PFSK-1 (cell line): ENCODE measurements at regions not wholly inside any gene's neighbourhood (a gene's known extent, or its start where the extent isn't known, plus 50 kb on each side); places are given as distances from the start of the nearest gene placed in this dataset.

ENCODE experiments used
- FOXP2 ChIP-seq: optimal IDR thresholded peaks from 2 replicates; pipeline ENCODE3; 2011; ENCODE audit warnings: borderline replicate concordance, control low read depth, inconsistent platforms; ENCODE audit not compliant: insufficient read depth; ENCODE audit errors: extremely low read length, extremely low read depth
- POLR2AphosphoS5 ChIP-seq: IDR thresholded peaks from 2 replicates; pipeline ENCODE4 v1.6.1; 2012; ENCODE audit warnings: low read depth, mild to moderate bottlenecking, control low read depth, low read length, moderate library complexity
- SIN3A ChIP-seq: IDR thresholded peaks from 2 replicates; pipeline ENCODE4 v1.6.1; 2012; ENCODE audit warnings: mild to moderate bottlenecking, low read length, moderate library complexity, borderline replicate concordance; ENCODE audit not compliant: insufficient read depth
- TAF1 ChIP-seq: IDR thresholded peaks from 2 replicates; pipeline ENCODE4 v1.6.1; 2012; ENCODE audit warnings: low read length, control low read depth, borderline replicate concordance; ENCODE audit not compliant: insufficient read depth
- TF ChIP-seq, protein P1 (sequence below), 2 experiments: IDR thresholded peaks; 2 replicates each; pipeline versions ENCODE4 v1.6.1 to v1.8.0; 2011 to 2012; ENCODE audit warnings: low read depth in 2 of 2, low read length in 2 of 2, control low read depth in 1 of 2, inconsistent platforms in 1 of 2, mild to moderate bottlenecking in 1 of 2, moderate library complexity in 1 of 2; ENCODE audit not compliant: insufficient read depth in 1 of 2

DNA sequence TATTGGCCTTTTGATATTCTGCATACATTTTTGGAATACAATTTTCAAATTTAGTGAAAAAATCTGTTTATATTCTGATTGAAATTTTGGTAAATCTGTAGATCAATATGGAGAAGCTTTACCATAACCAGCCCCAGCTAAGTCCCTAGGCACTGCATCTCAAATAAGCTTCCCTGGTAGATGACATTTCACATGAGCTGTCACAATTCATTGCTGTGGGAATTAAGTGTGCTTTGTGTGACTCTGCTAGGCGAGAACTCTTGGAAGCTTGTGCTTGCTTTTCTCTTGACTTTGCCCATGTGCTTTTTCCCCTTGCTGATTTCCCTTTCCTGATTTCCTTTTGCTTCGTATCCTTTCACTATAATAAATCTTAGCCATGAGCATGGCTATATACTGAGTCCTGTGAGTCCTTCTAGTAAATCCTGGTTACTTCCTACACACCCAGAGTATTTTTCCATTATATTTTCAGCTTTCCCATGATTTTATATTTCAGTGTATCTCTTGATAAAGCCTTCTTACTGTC, 166.5 kb upstream of the MMS22L start:
- TF ChIP-seq SIN3A (no peak), FOXP2 (no peak), TAF1 (no peak)
- TF ChIP-seq, protein P1, sequence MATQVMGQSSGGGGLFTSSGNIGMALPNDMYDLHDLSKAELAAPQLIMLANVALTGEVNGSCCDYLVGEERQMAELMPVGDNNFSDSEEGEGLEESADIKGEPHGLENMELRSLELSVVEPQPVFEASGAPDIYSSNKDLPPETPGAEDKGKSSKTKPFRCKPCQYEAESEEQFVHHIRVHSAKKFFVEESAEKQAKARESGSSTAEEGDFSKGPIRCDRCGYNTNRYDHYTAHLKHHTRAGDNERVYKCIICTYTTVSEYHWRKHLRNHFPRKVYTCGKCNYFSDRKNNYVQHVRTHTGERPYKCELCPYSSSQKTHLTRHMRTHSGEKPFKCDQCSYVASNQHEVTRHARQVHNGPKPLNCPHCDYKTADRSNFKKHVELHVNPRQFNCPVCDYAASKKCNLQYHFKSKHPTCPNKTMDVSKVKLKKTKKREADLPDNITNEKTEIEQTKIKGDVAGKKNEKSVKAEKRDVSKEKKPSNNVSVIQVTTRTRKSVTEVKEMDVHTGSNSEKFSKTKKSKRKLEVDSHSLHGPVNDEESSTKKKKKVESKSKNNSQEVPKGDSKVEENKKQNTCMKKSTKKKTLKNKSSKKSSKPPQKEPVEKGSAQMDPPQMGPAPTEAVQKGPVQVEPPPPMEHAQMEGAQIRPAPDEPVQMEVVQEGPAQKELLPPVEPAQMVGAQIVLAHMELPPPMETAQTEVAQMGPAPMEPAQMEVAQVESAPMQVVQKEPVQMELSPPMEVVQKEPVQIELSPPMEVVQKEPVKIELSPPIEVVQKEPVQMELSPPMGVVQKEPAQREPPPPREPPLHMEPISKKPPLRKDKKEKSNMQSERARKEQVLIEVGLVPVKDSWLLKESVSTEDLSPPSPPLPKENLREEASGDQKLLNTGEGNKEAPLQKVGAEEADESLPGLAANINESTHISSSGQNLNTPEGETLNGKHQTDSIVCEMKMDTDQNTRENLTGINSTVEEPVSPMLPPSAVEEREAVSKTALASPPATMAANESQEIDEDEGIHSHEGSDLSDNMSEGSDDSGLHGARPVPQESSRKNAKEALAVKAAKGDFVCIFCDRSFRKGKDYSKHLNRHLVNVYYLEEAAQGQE (IDR thresholded peaks at IDR 0.05; ENCODE audit: insufficient read depth in 1 of 2, low read depth in 2 of 2, low read length in 2 of 2) = no peak

DNA sequence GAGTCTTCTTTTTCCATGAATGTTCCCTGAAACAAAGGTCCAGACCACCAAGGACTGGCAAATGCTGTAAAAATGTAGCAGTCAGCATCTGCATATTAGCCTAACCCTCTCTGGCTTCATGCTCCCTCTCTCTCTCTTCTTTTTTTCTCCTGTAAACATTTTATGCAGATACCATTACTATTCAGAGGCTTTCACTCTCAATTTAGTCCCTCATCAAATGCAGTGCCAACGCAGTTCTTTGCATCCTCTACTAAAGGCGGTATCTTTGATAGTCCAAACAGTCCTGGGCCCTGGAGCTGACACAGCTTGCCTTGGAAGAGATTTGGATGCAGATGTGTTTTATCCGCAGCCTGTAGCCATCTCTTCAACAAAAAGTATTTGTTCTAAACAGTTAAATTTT, 167.1 kb upstream of the MMS22L start:
- TF ChIP-seq SIN3A (no peak), FOXP2 (no peak), TAF1 (no peak), POLR2AphosphoS5 (no peak)
- TF ChIP-seq, protein P1 (IDR thresholded peaks at IDR 0.05; ENCODE audit: insufficient read depth in 1 of 2, low read depth in 2 of 2, low read length in 2 of 2) = no peak

DNA sequence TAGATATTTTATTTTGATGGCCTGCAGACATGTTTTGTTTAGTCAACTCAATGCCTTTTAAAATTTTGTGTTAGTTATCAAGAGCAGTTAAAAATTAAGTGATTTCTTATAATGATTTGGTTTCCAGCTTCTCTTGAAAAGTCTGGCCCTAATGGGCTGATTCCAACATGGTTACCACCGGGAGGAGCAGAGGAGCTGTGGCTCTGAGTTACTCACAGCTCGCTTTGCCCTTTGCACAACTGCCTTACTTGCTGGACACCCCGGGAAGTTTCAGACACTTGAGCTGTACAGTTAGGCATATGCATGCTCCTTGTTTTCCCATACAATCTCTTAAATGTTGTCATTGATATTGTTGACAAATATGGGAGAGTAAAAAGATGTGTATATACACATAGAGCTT, 173.1 kb upstream of the MMS22L start:
- TF ChIP-seq SIN3A (no peak), FOXP2 (no peak), POLR2AphosphoS5 (no peak), TAF1 (no peak)
- TF ChIP-seq, protein P1 (IDR thresholded peaks at IDR 0.05; ENCODE audit: insufficient read depth in 1 of 2, low read depth in 2 of 2, low read length in 2 of 2) = no peak

DNA sequence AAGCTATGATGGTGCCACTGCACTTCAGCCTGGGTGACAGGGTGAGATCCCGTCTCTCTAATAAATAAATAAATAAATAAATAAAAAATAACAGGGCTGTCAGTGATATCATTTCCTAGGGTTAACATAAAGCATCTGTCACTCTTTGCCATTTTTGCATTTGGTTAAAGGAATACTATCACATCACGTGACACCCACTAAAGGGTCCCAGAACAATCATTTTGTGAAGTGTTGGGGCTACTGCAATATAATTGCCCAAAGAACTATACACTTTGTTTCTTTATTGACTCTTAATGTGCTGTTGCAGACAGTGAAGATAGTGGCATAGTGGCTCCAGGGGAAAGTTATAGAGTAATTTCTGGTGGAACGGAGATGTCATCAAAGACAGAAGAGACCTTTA, 176.5 kb upstream of the MMS22L start:
- TF ChIP-seq POLR2AphosphoS5 = no peak
- no peak for TF ChIP-seq FOXP2
- no peak for TF ChIP-seq SIN3A
- no peak for TF ChIP-seq TAF1
- TF ChIP-seq, protein P1 (IDR thresholded peaks at IDR 0.05; ENCODE audit: insufficient read depth in 1 of 2, low read depth in 2 of 2, low read length in 2 of 2) = no peak

DNA sequence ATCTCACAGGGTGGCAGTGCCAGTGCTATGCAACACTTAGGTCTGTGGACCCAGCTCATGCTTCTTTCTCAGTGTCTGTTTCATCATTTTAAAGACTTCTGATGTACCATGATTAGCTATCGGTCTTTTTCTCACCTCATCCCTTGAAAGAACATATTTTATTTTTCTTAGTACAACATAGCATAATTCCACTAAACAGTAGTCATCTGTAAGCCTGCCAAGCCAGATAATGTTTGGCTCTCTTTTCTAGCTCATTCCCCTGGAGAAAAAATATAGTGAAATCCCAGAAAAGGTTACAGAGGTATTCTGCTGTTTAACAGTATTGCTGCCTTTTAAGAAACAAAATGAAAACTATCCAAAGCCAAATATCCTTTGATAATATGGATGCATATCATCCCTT, 177.0 kb upstream of the MMS22L start:
- TF ChIP-seq FOXP2 (no peak), TAF1 (no peak), POLR2AphosphoS5 (no peak), SIN3A (no peak)
- TF ChIP-seq, protein P1 (IDR thresholded peaks at IDR 0.05; ENCODE audit: insufficient read depth in 1 of 2, low read depth in 2 of 2, low read length in 2 of 2) = no peak
